Ovary (tissue), 3 donors: ENCODE measurements at regions not wholly inside any gene's neighbourhood (a gene's known extent, or its start where the extent isn't known, plus 50 kb on each side); places are given as distances from the start of the nearest gene placed in this dataset.

ENCODE experiments used
- POLR2A ChIP-seq: fragments of 450-650 bp; IDR thresholded peaks from one replicate; pipeline ENCODE4 v1.6.1; 2017; ENCODE audit warnings: antibody characterized with exemption, mild to moderate bottlenecking, moderate library complexity
- TF ChIP-seq, protein P1 (sequence below), 3 donors: fragments of 450-650 bp in 2 of 3; fragments of 200-600 bp in 1 of 3; IDR thresholded peaks; one replicate each; pipeline versions ENCODE4 v1.5.1 to v1.8.0; 2016 to 2022; ENCODE audit warnings: antibody characterized with exemption in 3 of 3, mild to moderate bottlenecking in 1 of 3
- donor health status: DM: no; HTN: no; CAD: no.

DNA sequence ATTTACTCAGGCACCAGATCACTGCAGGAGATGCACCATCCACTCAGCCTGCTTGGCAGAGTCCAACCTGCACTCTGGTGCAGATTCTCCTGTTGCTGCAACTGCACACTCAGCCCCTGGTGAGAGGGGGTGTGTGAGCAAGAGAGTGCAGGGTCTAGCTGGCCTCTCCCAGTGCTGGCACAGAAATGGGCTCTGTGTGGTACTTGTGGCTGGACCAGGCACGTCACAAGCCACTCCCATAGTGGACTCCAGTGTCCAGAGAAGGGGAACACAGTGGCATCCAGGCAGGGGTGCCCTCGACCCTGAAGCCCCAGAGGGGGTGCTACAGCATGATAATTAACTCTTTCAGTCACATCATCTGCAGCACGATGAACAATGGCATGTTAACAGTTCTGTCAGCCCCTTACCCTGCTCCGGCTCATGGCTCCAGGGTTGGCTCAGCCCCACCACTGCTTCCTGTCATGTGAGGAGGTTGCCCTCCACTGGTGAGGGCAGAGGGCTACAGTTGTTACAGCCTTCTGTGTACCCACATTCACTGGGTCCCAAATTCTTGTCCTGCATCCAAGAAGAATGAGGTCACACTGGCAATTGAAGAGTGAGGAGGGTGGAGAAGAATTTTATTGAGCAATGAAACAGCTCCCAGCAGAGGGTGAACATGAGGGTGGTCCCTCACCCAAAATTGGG lies 135.7 kb downstream of the EVA1A start:
- no peak for TF ChIP-seq POLR2A
- TF ChIP-seq, protein P1, sequence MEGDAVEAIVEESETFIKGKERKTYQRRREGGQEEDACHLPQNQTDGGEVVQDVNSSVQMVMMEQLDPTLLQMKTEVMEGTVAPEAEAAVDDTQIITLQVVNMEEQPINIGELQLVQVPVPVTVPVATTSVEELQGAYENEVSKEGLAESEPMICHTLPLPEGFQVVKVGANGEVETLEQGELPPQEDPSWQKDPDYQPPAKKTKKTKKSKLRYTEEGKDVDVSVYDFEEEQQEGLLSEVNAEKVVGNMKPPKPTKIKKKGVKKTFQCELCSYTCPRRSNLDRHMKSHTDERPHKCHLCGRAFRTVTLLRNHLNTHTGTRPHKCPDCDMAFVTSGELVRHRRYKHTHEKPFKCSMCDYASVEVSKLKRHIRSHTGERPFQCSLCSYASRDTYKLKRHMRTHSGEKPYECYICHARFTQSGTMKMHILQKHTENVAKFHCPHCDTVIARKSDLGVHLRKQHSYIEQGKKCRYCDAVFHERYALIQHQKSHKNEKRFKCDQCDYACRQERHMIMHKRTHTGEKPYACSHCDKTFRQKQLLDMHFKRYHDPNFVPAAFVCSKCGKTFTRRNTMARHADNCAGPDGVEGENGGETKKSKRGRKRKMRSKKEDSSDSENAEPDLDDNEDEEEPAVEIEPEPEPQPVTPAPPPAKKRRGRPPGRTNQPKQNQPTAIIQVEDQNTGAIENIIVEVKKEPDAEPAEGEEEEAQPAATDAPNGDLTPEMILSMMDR (IDR thresholded peaks at IDR 0.05) = no peak
